IPS-20b (cell line): ENCODE measurements at regions not wholly inside any gene's neighbourhood (a gene's known extent, or its start where the extent isn't known, plus 50 kb on each side); places are given as distances from the start of the nearest gene placed in this dataset.
"Not testable (repeated sequence)": the region's sequence is repeated elsewhere in the genome, so short reads cannot be mapped to it uniquely, and the experiment has no call there.

Experiments used
- H3K27ac ChIP-seq: one replicate; pipeline ENCODE4 v1.5.1; 2013; ENCODE audit warnings: low read length
- H3K27me3 ChIP-seq: 2 replicates; pipeline ENCODE4 v1.6.1; 2013; ENCODE audit warnings: mild to moderate bottlenecking, low read length, inconsistent platforms; ENCODE audit not compliant: insufficient read depth
- H3K36me3 ChIP-seq: 2 replicates; pipeline ENCODE4 v1.6.1; 2013; ENCODE audit warnings: low read depth, mild to moderate bottlenecking, inconsistent platforms, low read length, moderate library complexity; ENCODE audit not compliant: insufficient read depth
- H3K4me1 ChIP-seq: 2 replicates; pipeline ENCODE4 v1.6.1; 2013; ENCODE audit warnings: mild to moderate bottlenecking, control low read depth, inconsistent platforms, low read length, moderate library complexity; ENCODE audit not compliant: insufficient read depth
- H3K4me3 ChIP-seq: 2 replicates; pipeline ENCODE4 v1.5.1; 2013; ENCODE audit warnings: mild to moderate bottlenecking, low read length, inconsistent platforms
- H3K9ac ChIP-seq: 2 replicates; pipeline ENCODE4 v1.6.1; 2013; ENCODE audit warnings: low read depth, mild to moderate bottlenecking, inconsistent platforms, low read length, moderate library complexity
- H3K9me3 ChIP-seq: 2 replicates; pipeline ENCODE4 v1.6.1; 2013; ENCODE audit warnings: mild to moderate bottlenecking, low read depth, low read length, inconsistent platforms; ENCODE audit not compliant: insufficient read depth

GRCh38 chr3:127491024-127491305 is 99.6 kb downstream of the TPRA1 start:
- not testable (repeated sequence) for H3K4me1 ChIP-seq, H3K27ac ChIP-seq, H3K9ac ChIP-seq, H3K36me3 ChIP-seq, H3K4me3 ChIP-seq, H3K27me3 ChIP-seq
- peaks cover 15% of the 10 kb centered on the region for H3K9me3 ChIP-seq

DNA sequence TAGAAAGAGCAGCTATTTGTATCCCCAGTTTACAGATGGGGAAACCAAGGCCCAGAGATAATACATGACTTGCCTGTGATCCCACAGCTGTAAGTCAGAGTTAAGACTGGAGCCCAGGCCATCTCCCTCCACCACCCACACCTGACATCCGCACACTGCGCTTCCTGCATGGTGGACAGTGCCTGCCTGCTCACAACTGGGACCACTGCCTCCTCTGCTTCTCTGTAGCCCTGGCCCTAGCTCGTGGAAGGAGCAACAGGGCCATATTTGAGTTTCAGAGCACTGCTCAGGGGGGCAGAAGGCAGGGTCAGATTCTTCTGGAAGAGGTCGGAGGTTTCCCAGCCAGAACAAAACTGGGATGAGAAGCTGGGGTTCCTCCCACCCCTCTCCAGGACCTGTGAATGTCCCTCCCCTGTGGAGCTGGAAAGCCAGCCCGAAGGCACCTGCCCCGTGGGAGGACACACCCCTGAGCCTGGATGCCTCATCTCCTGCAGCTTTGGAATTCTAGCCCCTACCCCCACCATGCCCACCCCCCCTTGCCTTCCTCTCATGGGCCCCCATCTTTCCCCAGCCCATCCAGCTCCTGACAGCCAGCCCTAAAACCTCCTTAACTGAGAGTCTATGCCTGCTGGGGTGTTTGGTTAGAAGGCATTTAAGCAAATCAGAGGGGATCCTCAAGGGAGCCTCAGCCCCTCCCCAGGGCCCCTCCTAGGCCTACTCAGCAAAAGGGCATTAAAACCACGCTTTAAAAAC is 100.1 kb downstream of the TPRA1 start:
- H3K27me3 ChIP-seq = no peaks in the 10 kb centered on the region
- peaks cover 15% of the 10 kb centered on the region for H3K9me3 ChIP-seq
- H3K36me3 ChIP-seq = no peaks in the 10 kb centered on the region
- no peak overlapping the region for H3K4me3 ChIP-seq
- no peak overlapping the region for H3K27ac ChIP-seq
- no peak overlapping the region for H3K9ac ChIP-seq
- H3K4me1 ChIP-seq = no peaks in the 10 kb centered on the region

DNA sequence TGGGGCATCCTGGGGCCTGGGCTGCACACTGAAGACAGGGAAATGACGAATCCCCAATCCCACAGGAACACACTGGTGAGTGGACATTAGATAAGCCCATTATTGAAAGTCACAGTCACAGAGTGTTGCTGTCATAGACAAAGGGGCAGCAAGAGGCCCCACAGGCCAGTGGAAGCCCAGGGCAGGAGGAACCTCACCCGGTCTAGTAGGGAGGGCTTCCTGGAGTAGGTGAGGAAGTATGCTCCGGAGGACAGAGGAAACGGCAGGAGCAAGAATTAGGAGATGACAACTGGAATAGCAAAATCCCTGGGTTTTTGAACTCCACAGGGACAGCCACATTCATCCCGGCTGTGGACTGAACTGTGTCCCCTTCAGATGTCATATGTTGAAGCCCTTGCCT is 101.2 kb downstream of the TPRA1 start:
- H3K4me3 ChIP-seq = no peak overlapping the region
- no peaks in the 10 kb centered on the region for H3K27me3 ChIP-seq

DNA sequence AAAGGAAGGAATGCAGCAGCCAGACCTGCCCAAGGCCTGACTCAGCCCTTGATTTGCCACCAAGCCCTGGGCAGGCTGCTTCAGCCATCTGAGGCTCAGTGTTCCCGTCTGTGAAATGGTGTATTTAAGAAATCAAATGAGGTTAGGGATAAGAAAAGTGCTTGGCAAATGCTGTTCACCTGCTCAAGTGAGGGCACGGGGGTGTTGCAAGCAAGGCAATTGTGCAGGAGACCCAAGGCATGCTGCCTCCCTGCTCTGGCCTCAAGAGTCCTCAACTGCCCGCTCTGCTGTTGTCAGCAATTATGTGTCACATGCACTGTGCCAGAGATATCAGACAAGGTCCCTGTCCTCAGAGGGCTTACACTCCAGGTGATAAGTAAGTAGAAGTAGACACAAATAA is 101.8 kb downstream of the TPRA1 start:
- Histone ChIP-seq H3K9me3 (peaks cover 11% of the 10 kb centered on the region), H3K4me3 (no peak overlapping the region), H3K36me3 (no peaks in the 10 kb centered on the region), H3K9ac (no peak overlapping the region), H3K27me3 (no peaks in the 10 kb centered on the region), H3K4me1 (no peaks in the 10 kb centered on the region), H3K27ac (no peak overlapping the region)

More for the DNA sequence above, 101.2 kb downstream of the TPRA1 start:
- Histone ChIP-seq H3K9me3 (peaks cover 15% of the 10 kb centered on the region), H3K4me1 (no peaks in the 10 kb centered on the region), H3K36me3 (no peaks in the 10 kb centered on the region), H3K27ac (no peak overlapping the region), H3K9ac (no peak overlapping the region)

DNA sequence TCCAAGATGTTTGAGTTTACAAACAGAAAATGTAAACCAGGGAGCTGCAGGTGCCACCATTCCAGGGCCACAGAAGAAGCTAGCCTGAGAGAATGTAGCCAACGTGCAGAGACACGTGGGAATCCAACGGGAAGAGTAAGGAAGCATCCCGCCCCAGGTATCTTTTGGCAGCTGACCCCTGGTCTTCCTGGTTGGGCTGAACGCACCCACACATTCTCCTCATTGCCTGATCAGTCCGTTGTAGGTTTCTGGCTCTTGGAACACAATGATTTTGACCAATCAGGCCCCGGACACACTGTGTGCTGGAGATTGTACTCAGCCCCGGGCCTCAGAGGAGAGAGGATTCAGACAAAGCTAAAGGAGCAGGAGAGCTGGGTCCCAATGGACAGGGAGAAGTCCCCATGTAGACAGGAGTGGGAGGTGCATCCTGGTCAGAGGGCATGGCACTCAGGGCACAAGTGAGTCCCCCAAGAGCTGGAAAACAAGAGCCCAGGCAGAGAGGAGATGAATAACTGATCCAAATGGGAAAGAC is 102.3 kb downstream of the TPRA1 start:
- no peak overlapping the region for H3K27ac ChIP-seq
- no peaks in the 10 kb centered on the region for H3K36me3 ChIP-seq
- H3K4me3 ChIP-seq = no peak overlapping the region
- H3K9me3 ChIP-seq = peaks cover 6% of the 10 kb centered on the region
- H3K4me1 ChIP-seq = no peaks in the 10 kb centered on the region
- no peaks in the 10 kb centered on the region for H3K27me3 ChIP-seq
- no peak overlapping the region for H3K9ac ChIP-seq

DNA sequence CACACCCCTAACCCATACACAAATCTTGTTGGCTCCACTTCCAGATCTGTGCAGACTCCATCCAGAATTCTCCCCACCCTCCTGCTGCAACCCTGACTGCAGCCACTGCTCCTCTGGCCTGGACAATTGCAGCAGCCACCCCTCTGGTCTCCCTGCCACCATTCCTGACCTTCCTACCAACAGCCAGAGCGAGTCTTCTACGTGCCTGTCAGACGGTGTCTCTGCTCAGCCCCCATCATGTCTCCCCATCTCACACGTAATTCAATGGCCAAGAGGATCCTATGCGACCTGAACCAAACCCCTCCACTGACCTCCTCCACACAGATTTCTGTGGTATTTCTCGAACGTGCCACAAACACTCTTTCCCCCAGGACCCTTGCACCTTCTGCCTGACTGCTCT is 103.3 kb downstream of the TPRA1 start:
- no peak overlapping the region for H3K4me3 ChIP-seq
- no peak overlapping the region for H3K9ac ChIP-seq
- no peaks in the 10 kb centered on the region for H3K9me3 ChIP-seq
- H3K4me1 ChIP-seq = no peaks in the 10 kb centered on the region
- H3K27me3 ChIP-seq = no peaks in the 10 kb centered on the region
- no peaks in the 10 kb centered on the region for H3K36me3 ChIP-seq
- H3K27ac ChIP-seq = no peak overlapping the region

DNA sequence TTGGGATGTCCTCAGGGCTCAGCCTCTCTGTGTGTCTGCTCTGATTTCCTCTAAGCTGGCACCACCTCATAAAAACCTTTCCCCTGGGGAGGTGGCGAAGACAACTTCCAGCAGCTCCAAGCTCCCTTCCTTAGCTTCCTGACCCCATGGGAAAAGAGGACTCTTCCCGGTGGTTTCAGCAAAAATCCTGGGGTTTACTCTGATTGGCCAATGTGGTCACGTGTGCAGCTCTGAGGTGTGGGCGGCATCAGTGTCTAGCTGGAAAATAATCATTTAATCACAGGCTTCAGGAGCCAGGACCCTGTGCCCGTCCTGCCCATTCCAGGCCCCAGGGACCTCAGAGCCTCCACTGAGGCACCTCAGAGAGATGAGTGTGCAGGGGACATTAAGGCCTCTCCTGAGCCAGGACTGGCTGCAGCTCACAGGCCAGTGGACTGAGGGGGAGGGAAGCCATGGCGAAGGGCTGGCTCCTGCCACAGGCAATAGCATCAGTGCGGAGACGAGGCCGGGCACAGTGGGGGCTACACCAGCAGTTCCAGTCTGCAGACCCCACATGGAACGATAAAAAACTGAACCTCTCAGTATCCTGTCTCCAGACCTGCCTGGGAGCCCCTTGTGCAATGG is 104.1 kb downstream of the TPRA1 start:
- no peak overlapping the region for H3K9ac ChIP-seq
- H3K36me3 ChIP-seq = no peaks in the 10 kb centered on the region
- H3K9me3 ChIP-seq = no peaks in the 10 kb centered on the region
- H3K27ac ChIP-seq = no peak overlapping the region
- H3K4me1 ChIP-seq = no peaks in the 10 kb centered on the region
- H3K27me3 ChIP-seq = no peaks in the 10 kb centered on the region
- H3K4me3 ChIP-seq = no peak overlapping the region

GRCh38 chr3:127485396-127486170 is 105.0 kb downstream of the TPRA1 start:
- Histone ChIP-seq H3K9me3 (no peaks in the 10 kb centered on the region), H3K27me3 (no peaks in the 10 kb centered on the region), H3K9ac (no peak overlapping the region), H3K36me3 (no peaks in the 10 kb centered on the region), H3K27ac (no peak overlapping the region), H3K4me3 (no peak overlapping the region), H3K4me1 (no peaks in the 10 kb centered on the region)

DNA sequence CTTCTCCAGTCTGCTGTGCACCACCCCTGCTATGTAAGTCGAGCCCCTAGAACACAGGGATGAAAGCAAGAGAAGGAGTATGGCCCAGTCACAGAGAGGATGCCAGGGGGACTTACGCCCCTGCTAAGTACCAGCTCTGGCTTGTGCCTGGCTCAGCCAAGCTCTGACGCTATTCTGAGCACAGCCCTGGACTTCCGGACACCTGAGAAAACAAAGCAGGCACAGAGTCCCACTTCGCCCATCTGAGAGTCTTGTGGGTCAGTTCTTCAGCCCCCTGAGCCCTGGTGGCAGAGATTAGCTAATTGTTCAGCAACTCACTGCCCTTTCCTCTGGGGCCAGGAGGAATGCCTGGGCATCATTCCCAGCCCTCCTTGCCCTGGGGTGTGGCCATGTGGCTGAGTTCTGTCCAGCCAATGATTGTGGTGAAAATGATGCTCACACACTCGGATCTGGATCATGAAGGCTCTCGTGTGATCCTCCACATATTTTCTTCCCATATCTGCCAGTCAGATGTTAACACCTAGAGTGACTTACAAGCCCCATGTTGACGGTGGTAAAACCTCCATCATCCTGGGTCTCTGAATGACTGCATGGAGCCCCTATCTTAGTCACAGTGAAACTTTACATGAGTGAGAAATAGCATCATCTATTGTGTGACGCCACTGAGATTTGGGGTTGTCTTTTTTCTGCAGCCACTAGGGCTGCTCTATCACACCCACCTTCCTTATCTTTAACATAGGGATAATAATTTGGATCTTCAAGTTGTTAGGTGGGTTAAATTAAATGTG is 105.7 kb downstream of the TPRA1 start:
- no peak overlapping the region for H3K9ac ChIP-seq
- H3K36me3 ChIP-seq = no peaks in the 10 kb centered on the region
- no peaks in the 10 kb centered on the region for H3K9me3 ChIP-seq
- no peaks in the 10 kb centered on the region for H3K27me3 ChIP-seq
- peaks cover under 1% of the 10 kb centered on the region; the same call in 1 of the 2 replicates for H3K4me1 ChIP-seq
- no peak overlapping the region for H3K27ac ChIP-seq
- no peak overlapping the region for H3K4me3 ChIP-seq

GRCh38 chr3:127483902-127484591 is 106.5 kb downstream of the TPRA1 start:
- Histone ChIP-seq H3K27ac (no peak overlapping the region), H3K27me3 (no peaks in the 10 kb centered on the region)

More at GRCh38 chr3:127483902-127484591, 106.5 kb downstream of the TPRA1 start:
- peaks cover 4% of the 10 kb centered on the region; the same call in 1 of the 2 replicates for H3K4me1 ChIP-seq
- no peak overlapping the region for H3K9ac ChIP-seq
- H3K4me3 ChIP-seq = no peak overlapping the region
- no peaks in the 10 kb centered on the region for H3K9me3 ChIP-seq
- H3K36me3 ChIP-seq = no peaks in the 10 kb centered on the region
